GM18909 (cell line): ENCODE measurements at regions not wholly inside any gene's neighbourhood (a gene's known extent, or its start where the extent isn't known, plus 50 kb on each side); places are given as distances from the start of the nearest gene placed in this dataset.
"Not testable (repeated sequence)": the region's sequence is repeated elsewhere in the genome, so short reads cannot be mapped to it uniquely, and the experiment has no call there.

ENCODE experiments used
- ATAC-seq: cut with Tn5 transposase; IDR thresholded peaks from one replicate; pipeline ENCODE4 v1.9.1; 2021; ENCODE audit warnings: mild to moderate bottlenecking; ENCODE audit not compliant: unreplicated experiment, poor library complexity

- ATAC-seq: no peak
Measured at GRCh38 chr20:61055180-61056010, 196.7 kb upstream of the CDH4 start.

DNA sequence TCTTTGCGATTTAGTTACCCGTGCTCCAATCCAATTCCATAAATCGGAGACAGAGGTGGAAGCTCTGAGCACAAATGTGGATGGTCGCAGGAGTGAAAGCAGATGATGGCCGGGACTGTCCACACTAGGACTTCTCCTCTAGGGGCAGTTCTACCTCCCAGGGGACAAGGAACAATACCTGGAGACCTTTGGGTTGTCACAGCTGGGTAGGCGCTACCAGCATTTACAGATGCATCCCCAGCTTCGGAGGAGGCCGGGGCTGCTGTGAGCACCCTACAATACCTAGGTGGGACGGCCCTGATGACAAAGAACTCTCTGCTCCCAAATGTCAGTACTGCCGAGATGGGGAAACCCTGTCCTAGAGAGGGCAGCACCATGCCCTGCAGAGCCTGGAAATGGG, 195.9 kb upstream of the CDH4 start:
- ATAC-seq: no peak

DNA sequence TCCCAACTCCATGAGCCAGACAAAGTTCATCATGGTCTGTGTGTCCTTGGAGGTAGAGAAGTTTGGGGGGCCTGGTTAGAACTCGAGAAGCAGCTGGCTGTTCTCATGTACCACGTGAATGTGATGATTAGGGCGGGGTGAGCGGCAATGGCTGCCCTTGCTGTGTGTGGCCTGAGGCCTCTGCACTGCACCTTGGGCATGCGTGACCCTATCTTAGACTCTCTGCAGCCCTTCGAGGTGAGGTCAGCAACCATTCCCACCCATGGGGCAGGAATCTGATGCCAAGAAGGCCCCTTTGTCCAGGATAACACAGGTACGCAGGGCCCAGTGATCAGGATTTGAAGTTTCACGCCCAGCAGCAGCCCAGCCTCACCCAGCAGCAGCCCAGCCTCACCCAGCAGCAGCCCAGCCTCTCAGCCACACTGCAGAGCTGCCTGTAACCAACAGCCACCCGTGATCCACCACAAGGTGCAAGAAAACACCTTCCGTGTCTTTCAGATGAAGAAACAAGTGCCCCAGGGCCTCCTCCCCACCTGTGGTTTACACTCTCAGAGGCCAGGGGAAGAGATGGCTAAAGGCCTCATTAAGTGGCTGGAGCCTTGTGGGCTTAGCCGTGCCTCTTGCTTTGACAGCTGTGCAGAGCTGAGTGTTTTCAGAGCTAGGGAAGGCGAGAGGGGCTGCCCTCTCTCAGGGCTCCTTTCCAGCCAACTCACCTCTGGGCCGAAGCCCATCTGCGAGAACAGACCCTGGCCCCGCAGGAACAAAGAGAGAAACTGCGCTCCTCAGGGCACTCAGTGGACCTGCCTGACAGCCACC, 195.2 kb upstream of the CDH4 start:
- ATAC-seq: no peak

DNA sequence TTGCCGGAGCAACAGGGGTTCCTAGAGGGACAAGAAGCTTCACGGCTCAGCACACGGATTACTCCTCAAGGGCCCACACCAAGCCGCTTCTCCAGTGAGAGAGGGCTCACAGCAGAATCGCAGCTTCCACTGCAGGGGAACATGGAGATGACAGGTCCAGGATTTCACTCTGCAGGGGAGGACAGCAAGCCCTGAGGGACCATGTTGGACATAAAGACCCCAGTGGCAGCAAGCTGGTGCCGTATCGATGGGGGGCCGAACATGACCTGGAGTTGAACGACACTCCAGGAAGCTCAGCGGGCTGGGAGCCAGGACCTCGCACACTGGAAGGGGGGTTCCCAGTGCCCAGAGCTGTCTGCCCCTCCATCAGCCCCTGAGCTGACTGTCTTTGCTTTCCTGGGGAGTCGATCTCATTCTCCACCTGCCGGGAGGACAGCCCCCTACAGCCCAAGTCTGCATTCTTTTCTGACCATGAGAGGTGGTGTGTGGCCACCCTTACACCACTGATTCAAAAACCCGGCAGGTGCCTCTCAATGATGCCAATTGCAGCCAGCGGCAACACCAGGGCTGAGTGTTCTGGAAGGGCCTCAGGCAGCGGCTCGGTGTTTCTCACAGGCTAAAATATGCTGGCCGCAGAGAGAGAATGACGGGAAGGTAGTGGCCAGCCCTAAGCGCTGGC, 194.5 kb upstream of the CDH4 start:
- ATAC-seq: no peak

DNA sequence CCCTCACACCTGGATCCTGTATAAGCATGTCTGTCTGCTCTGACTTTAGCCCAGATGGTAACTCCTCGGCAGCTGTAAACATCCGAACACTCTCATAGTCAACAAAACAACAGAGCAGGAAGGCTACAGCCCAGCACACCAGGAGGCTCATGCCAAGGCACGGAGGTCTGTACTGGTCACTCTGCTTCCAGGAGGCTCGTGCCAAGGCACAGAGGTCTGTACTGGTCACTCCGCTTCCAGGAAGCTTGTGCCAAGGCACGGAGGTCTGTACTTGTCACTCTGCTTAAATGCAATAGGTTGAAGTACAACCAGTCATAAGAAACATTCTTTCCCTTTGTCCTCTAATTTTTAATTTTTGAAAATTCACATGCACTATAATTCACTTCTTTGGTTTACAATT, 190.1 kb upstream of the CDH4 start:
- ATAC-seq: no peak

- no peak for ATAC-seq
Measured at GRCh38 chr20:61065853-61066252, 186.2 kb upstream of the CDH4 start.

GRCh38 chr20:61066526-61066925, 185.5 kb upstream of the CDH4 start:
- ATAC-seq: no peak

DNA sequence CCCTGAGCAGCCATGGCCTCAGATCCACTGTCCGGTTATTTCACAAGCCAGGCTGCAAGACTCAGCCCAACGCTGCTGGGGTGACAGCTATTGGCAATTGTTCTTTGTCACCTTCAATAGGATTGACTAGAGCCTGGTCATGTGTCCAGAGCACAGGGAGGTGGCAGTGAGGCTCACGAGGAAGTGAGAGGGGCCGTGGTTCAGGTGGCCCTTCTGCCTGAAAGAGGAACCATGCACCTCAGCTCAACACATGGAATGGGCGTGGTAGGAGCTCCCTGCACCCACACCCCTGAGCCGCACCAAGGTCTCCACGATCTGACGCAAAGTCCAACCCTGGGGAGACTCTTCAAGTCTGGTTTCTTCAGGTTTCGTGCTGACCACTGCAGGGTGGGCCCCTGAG, 184.8 kb upstream of the CDH4 start:
- no peak for ATAC-seq

- no peak for ATAC-seq
Measured at GRCh38 chr20:61072398-61072797, 179.7 kb upstream of the CDH4 start.

GRCh38 chr20:61073376-61073775, 178.7 kb upstream of the CDH4 start:
- no peak for ATAC-seq

DNA sequence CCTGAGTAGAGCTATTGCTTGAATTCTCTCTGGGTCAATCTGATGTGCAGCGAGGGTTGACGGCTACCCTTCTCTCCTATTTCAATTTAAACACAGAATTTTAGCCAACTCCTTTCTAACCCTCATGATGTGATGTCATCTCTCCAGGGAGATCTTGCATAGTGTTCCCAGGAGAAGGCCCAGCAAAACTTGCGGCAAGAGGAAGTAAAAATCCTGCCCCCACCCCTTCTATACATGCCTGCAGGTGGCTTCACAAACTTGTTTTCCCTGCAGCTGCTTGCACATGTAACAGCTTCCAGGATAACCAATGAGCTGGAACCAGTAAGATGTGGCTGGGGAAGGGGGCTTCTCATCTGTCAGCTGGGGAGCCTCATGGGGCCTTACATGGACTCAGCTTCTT, 169.3 kb upstream of the CDH4 start:
- no peak for ATAC-seq

GRCh38 chr20:61083431-61083830, 168.6 kb upstream of the CDH4 start:
- ATAC-seq: no peak

GRCh38 chr20:61086031-61086430, 166.0 kb upstream of the CDH4 start:
- no peak for ATAC-seq

GRCh38 chr20:61090541-61090940, 161.5 kb upstream of the CDH4 start:
- no peak for ATAC-seq

DNA sequence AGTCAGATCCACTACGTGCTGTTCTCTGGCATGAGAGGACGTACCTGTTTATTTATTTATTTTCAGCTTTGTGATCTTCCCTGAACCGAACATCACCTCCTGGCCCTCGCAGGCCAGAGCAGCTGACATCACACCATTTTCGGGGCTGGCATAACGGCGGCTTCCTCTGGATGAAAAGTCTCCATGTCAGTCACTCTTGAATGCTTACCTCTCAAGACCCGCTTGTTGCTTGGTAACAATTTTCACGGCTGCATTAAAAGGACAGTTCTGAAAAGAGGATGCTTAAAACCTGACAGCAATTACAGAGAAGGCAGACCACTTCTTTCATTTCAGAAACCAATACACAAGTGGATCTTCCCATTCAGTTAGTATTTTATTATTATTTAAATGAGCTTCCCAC, 159.8 kb upstream of the CDH4 start:
- ATAC-seq: no peak

GRCh38 chr20:61094581-61094980, 157.5 kb upstream of the CDH4 start:
- no peak for ATAC-seq

DNA sequence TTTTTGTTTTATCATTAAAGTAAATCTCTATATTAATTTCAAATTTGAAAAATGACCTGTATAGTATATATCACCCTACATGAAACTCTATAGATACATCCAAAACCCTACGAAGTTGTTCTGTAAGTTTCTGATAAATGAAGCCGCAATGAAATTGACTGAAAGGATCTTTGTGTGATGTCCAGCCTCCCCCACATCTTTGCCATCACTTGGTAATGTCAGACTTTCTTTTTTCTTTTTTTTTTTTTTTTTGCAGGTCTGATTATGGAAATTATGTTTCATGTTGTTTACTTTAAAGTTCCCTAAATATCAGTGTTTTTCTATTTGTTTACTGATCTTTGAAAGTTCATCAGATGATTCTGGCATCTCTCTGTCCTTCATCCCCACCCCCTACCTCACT, 155.6 kb upstream of the CDH4 start:
- no peak for ATAC-seq

DNA sequence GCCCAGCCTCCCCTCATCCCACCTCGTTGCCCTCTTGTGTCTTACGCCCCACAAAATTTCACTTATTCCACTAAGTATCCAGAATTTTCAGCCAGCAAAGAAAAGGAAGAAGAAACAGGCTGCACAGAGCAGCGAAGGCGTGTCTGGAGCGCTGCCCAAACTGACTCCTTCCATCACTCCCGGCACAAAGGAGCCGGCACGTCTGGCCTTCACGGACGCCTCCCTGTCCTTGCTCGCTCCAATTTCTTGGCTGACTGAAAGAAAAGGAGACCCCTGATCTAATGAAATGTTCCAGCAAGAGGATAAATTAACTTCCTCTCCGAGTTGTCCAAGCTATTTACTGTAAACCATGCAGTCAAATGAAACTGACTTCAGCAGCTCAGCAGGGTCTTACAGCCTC, 152.3 kb upstream of the CDH4 start:
- no peak for ATAC-seq

DNA sequence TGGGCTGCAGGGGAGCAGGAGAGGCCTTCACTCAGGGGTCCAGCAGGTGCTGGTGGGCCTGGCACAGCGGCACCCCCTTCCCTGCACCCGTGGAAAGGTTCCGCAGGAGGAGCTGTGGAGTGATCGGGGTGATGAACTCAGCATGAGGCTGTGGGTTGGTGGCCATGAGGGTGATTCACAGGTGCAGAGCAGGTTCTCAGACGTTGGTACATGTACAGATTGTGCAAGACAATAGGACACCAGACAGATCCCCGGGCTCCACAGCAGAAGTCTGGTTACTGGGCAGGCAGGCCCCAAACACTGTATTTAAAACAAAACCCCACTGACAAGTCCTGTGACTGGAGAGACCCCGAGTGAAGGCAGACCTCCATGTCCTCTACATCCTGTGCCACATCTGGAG, 151.6 kb upstream of the CDH4 start:
- ATAC-seq: no peak

DNA sequence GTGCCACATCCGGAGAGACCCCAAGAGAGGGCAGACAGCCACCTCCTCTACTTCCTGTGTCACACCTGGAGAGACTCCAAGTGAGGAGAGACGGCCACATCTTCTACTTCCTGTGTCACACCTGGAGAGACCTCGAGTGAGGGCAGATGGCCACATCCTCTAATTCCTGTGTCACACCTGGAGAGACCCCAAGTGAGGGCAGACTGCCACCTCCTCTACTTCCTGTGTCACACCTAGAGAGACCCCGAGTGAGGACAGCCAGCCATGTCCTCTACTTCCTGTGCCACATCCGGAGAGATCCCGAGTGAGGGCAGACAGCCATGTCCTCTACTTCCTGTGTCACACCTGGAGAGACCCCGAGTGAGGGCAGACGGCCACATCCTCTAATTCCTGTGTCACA, 150.7 kb upstream of the CDH4 start:
- not testable (repeated sequence) for ATAC-seq

DNA sequence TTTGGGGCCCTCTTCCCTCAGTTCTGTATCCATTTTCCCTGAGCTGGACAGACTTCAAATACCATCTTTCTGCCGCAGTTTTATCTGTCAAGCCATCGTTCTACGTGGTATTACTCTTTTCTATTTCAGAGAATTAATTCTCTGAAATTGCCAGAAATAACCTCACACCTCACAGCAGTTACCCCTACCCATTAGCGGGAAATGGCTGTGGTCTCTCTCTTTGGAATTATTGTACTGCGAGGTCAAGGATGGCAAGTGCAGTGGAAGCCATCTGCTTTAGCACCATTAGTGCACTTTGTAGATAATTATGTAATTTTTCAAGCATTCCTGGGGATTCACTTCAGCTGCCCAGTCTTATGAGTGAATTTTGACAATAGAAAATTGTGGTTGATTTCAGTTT, 147.8 kb upstream of the CDH4 start:
- no peak for ATAC-seq
